Dedifferentiated amniotic fluid mesenchymal stem cell (primary cell): ENCODE measurements at regions not wholly inside any gene's neighbourhood (a gene's known extent, or its start where the extent isn't known, plus 50 kb on each side); places are given as distances from the start of the nearest gene placed in this dataset.
"Not testable (repeated sequence)": the region's sequence is repeated elsewhere in the genome, so short reads cannot be mapped to it uniquely, and the experiment has no call there.

ENCODE experiments used
- DNase-seq: peaks from one replicate; pipeline ENCODE4 v3.0.0-alpha.2; 2016; ENCODE audit errors: extremely low spot score

- no peak for DNase-seq
Observed at GRCh38 chr2:118791483-118791882, 56.0 kb downstream of the EN1 start.

GRCh38 chr2:118786746-118787145 is 60.7 kb downstream of the EN1 start:
- DNase-seq, result no peak

GRCh38 chr2:118784860-118785259 is 62.6 kb downstream of the EN1 start:
- DNase-seq, result no peak

GRCh38 chr2:118779362-118779761 is 68.1 kb downstream of the EN1 start:
- DNase-seq, result no peak

- DNase-seq, result peak; percentile 18
Observed at GRCh38 chr2:118774458-118775133, 72.9 kb downstream of the EN1 start.

- DNase-seq, result no peak
Observed at GRCh38 chr2:118773826-118774225, 73.6 kb downstream of the EN1 start.

- no peak for DNase-seq
Observed at GRCh38 chr2:118772487-118773200, 74.8 kb downstream of the EN1 start.

GRCh38 chr2:118769707-118770400 is 77.6 kb downstream of the EN1 start:
- no peak for DNase-seq

GRCh38 chr2:118766871-118767270 is 80.6 kb downstream of the EN1 start:
- DNase-seq, result no peak

GRCh38 chr2:118764855-118765254 is 82.6 kb downstream of the EN1 start:
- no peak for DNase-seq

- no peak for DNase-seq
Observed at GRCh38 chr2:118763797-118764196, 83.7 kb downstream of the EN1 start.

- DNase-seq, result no peak
Observed at GRCh38 chr2:118762290-118762689, 85.2 kb downstream of the EN1 start.

- DNase-seq, result no peak
Observed at GRCh38 chr2:118761771-118762170, 85.7 kb downstream of the EN1 start.

- DNase-seq, result no peak
Observed at GRCh38 chr2:118755901-118756300, 91.5 kb downstream of the EN1 start.

- DNase-seq, result no peak
Observed at GRCh38 chr2:118755384-118755783, 92.1 kb downstream of the EN1 start.

- DNase-seq, result no peak
Observed at GRCh38 chr2:118752762-118753429, 94.6 kb downstream of the EN1 start.

- no peak for DNase-seq
Observed at GRCh38 chr2:118750959-118751565, 96.4 kb downstream of the EN1 start.

- no peak for DNase-seq
Observed at GRCh38 chr2:118748245-118748885, 99.1 kb downstream of the EN1 start.

- DNase-seq, result no peak
Observed at GRCh38 chr2:118747637-118748036, 99.8 kb downstream of the EN1 start.

GRCh38 chr2:118747066-118747465 is 100.4 kb downstream of the EN1 start:
- DNase-seq, result no peak

- DNase-seq, result not testable (repeated sequence)
Observed at GRCh38 chr2:118744682-118745181, 102.7 kb downstream of the EN1 start.
